Lower leg skin (tissue), 3 donors: ENCODE measurements at regions not wholly inside any gene's neighbourhood (a gene's known extent, or its start where the extent isn't known, plus 50 kb on each side); places are given as distances from the start of the nearest gene placed in this dataset.
"Not testable (repeated sequence)": the region's sequence is repeated elsewhere in the genome, so short reads cannot be mapped to it uniquely, and the experiment has no call there.

Experiments
- CTCF ChIP-seq, 3 donors: fragments of 450-650 bp; IDR thresholded peaks; one replicate each; pipeline ENCODE4 v1.5.1; 2016; ENCODE audit warnings: antibody characterized with exemption in 3 of 3, mild to moderate bottlenecking in 3 of 3, moderate library complexity in 2 of 3
- POLR2A ChIP-seq, 2 donors: fragments of 450-650 bp; IDR thresholded peaks; one replicate each; pipeline ENCODE4 v1.6.1; 2016 to 2017; ENCODE audit warnings: antibody characterized with exemption in 2 of 2, mild to moderate bottlenecking in 1 of 2, moderate library complexity in 1 of 2

- TF ChIP-seq CTCF, POLR2A (IDR thresholded peaks at IDR 0.05): not testable (repeated sequence)
These were observed 250.4 kb downstream of the GJA1 start for GRCh38 chr6:121685806-121686205.
